Upper lobe of left lung (tissue), 6 donors: ENCODE measurements at regions not wholly inside any gene's neighbourhood (a gene's known extent, or its start where the extent isn't known, plus 50 kb on each side); places are given as distances from the start of the nearest gene placed in this dataset.
"Not testable (repeated sequence)": the region's sequence is repeated elsewhere in the genome, so short reads cannot be mapped to it uniquely, and the experiment has no call there.

Experiments
- ATAC-seq, 2 donors: fragments of 200-7000 bp; cut with Tn5 transposase; one replicate each; pipeline ENCODE4 v1.9.1; 2022; ENCODE audit warnings: mild to moderate bottlenecking in 2 of 2, moderate library complexity in 2 of 2; ENCODE audit not compliant: low FRiP score in 2 of 2
- DNase-seq, 2 donors: peaks; one replicate each; pipeline ENCODE4 v3.0.0-alpha.2; 2019 to 2020
- H3K27ac ChIP-seq, 4 donors: fragments of 200-600 bp; sonication (generic); one replicate each; pipeline ENCODE4 v1.5.1; 2016 to 2019
- H3K27me3 ChIP-seq, 4 donors: fragments of 200-600 bp; sonication (generic); one replicate each; pipeline ENCODE4 v1.5.1; 2017 to 2019
- H3K36me3 ChIP-seq, 4 donors: fragments of 200-600 bp; sonication (generic); one replicate each; pipeline ENCODE4 v1.5.1; 2016 to 2019
- H3K4me1 ChIP-seq, 4 donors: fragments of 200-600 bp; sonication (generic); one replicate each; pipeline ENCODE4 v1.5.1; 2018 to 2019
- H3K4me3 ChIP-seq, 4 donors: fragments of 200-600 bp; sonication (generic); one replicate each; pipeline ENCODE4 v1.5.1; 2017 to 2019; ENCODE audit warnings: mild to moderate bottlenecking in 2 of 4, moderate library complexity in 1 of 4
- H3K9me3 ChIP-seq, 4 donors: fragments of 200-600 bp; sonication (generic); one replicate each; pipeline ENCODE4 v1.5.1; 2018 to 2019
- CTCF ChIP-seq, 6 experiments: fragments of 450-650 bp in 4 of 6; fragments of 200-600 bp in 2 of 6; sonication (generic) in 2 of 6; IDR thresholded peaks; one replicate each; pipeline ENCODE4 v1.5.1; 2016 to 2019; ENCODE audit warnings: antibody characterized with exemption in 6 of 6
- EP300 ChIP-seq, 4 donors: sonication (generic); formaldehyde crosslinking; IDR thresholded peaks; one replicate each; pipeline ENCODE4 v1.5.1; 2017; ENCODE audit warnings: antibody characterized with exemption in 4 of 4, control low read depth in 2 of 4
- POLR2A ChIP-seq, 4 donors: fragments of 450-650 bp; IDR thresholded peaks; one replicate each; pipeline ENCODE4 v1.5.1; 2016 to 2017; ENCODE audit warnings: antibody characterized with exemption in 4 of 4, mild to moderate bottlenecking in 2 of 4
- POLR2AphosphoS5 ChIP-seq, 2 donors: sonication (generic); formaldehyde crosslinking; IDR thresholded peaks; one replicate each; pipeline ENCODE4 v1.5.1; 2017; ENCODE audit warnings: antibody characterized with exemption in 2 of 2
- WGBS, 2 donors: methylation state at CpG; one replicate each; pipeline ENCODE4 v1.1.5; 2017 to 2018; 5-methylcytosine and 5-hydroxymethylcytosine counted together
- donor health status: DM: no; HTN: no; CAD: no; lungs with moderate emphysema.
- donor health status: DM: no; HTN: yes; CAD: no; lungs with severe emphysema.

- not testable (repeated sequence) for H3K36me3 ChIP-seq, H3K4me3 ChIP-seq, H3K4me1 ChIP-seq, H3K27me3 ChIP-seq, DNase-seq, H3K27ac ChIP-seq
- 59 to 67% methylated on average over 8 of the region's 8 CpGs for WGBS, 2 donors
- H3K9me3 ChIP-seq = peaks cover 0 to 29% (median 19%) of the 10 kb centered on the region in 4 donors
- peak; percentile 65 to 86 for ATAC-seq
These were observed 1137.6 kb downstream of the RPIA start for GRCh38 chr2:89828961-89829631.

- no peak for DNase-seq
- ATAC-seq = peak; percentile 45 to 73
- Histone ChIP-seq H3K27ac (no peak overlapping the region), H3K36me3 (no peaks in the 10 kb centered on the region), H3K4me1 (no peaks in the 10 kb centered on the region), H3K4me3 (no peak overlapping the region), H3K9me3 (peaks cover 0 to 29% (median 21%) of the 10 kb centered on the region in 4 donors), H3K27me3 (no peaks in the 10 kb centered on the region)
- 70 to 83% methylated on average over 6 of the region's 6 CpGs for WGBS, 2 donors
- no peak for TF ChIP-seq POLR2A (IDR thresholded peaks at IDR 0.05)
- TF ChIP-seq EP300 (IDR thresholded peaks at IDR 0.05) = no peak
- TF ChIP-seq POLR2AphosphoS5 (IDR thresholded peaks at IDR 0.05) = no peak
- no peak for TF ChIP-seq CTCF (IDR thresholded peaks at IDR 0.05)
These were observed 1138.4 kb downstream of the RPIA start for GRCh38 chr2:89829828-89830227.

- not testable (repeated sequence) for H3K27me3 ChIP-seq, H3K36me3 ChIP-seq, DNase-seq, H3K4me1 ChIP-seq, H3K27ac ChIP-seq, H3K4me3 ChIP-seq
- 65 to 71% methylated on average over 14 of the region's 14 CpGs for WGBS, 2 donors
- ATAC-seq = peak; percentile 80 to 89
- peaks cover 0 to 30% (median 21%) of the 10 kb centered on the region in 4 donors for H3K9me3 ChIP-seq
These were observed 1139.1 kb downstream of the RPIA start for GRCh38 chr2:89830341-89831218.

GRCh38 chr2:89831641-89832498 lies 1140.4 kb downstream of the RPIA start:
- no peak overlapping the region for H3K27ac ChIP-seq
- WGBS, 2 donors = 69 to 78% methylated on average over 17 of the region's 17 CpGs
- no peak for ATAC-seq

More at GRCh38 chr2:89831641-89832498, 1140.4 kb downstream of the RPIA start:
- Histone ChIP-seq H3K4me1 (no peaks in the 10 kb centered on the region), H3K27me3 (no peaks in the 10 kb centered on the region), H3K9me3 (peaks cover 0 to 27% (median 23%) of the 10 kb centered on the region in 4 donors), H3K4me3 (no peak overlapping the region), H3K36me3 (no peaks in the 10 kb centered on the region)
- TF ChIP-seq CTCF (IDR thresholded peaks at IDR 0.05) (no peak), POLR2A (IDR thresholded peaks at IDR 0.05) (no peak), EP300 (IDR thresholded peaks at IDR 0.05) (no peak), POLR2AphosphoS5 (IDR thresholded peaks at IDR 0.05) (no peak)
- no peak for DNase-seq
